Neuronal stem cell (in vitro differentiated cells): ENCODE measurements at regions not wholly inside any gene's neighbourhood (a gene's known extent, or its start where the extent isn't known, plus 50 kb on each side); places are given as distances from the start of the nearest gene placed in this dataset.
A peak's percentile ranks its signal among the peaks of the same experiment; 100 is the strongest.

ENCODE experiments used
- DNase-seq: peaks from one replicate; pipeline ENCODE4 v3.0.0-alpha.2; 2013; ENCODE audit warnings: low spot score
- H2AFZ ChIP-seq: one replicate; pipeline ENCODE4 v1.6.1; 2013; ENCODE audit warnings: mild to moderate bottlenecking, low read length, inconsistent platforms
- H2AK5ac ChIP-seq: 2 replicates; pipeline ENCODE4 v1.6.1; 2013; ENCODE audit warnings: low read depth, mild to moderate bottlenecking, inconsistent platforms, low read length, moderate library complexity, mixed read lengths
- H2BK120ac ChIP-seq: 2 replicates; pipeline ENCODE4 v1.6.1; 2013; ENCODE audit warnings: low read depth, mild to moderate bottlenecking, inconsistent platforms, low read length, moderate library complexity, mixed read lengths
- H2BK12ac ChIP-seq: one replicate; pipeline ENCODE4 v1.6.1; 2013; ENCODE audit warnings: low read length, inconsistent platforms
- H2BK15ac ChIP-seq: 2 replicates; pipeline ENCODE4 v1.6.1; 2013; ENCODE audit warnings: mild to moderate bottlenecking, low read length, inconsistent platforms, mixed read lengths
- H2BK5ac ChIP-seq: one replicate; pipeline ENCODE4 v1.6.1; 2013; ENCODE audit warnings: inconsistent platforms, mild to moderate bottlenecking, low read length, moderate library complexity
- H3K14ac ChIP-seq: one replicate; pipeline ENCODE4 v1.6.1; 2013; ENCODE audit warnings: low read length, inconsistent platforms
- H3K18ac ChIP-seq: 2 replicates; pipeline ENCODE4 v1.6.1; 2013; ENCODE audit warnings: low read length, inconsistent platforms
- H3K23ac ChIP-seq: 2 replicates; pipeline ENCODE4 v1.6.1; 2013; ENCODE audit warnings: low read depth, mild to moderate bottlenecking, mixed read lengths, low read length, inconsistent platforms; ENCODE audit not compliant: poor library complexity
- H3K27ac ChIP-seq: replicated peaks from 3 replicates; pipeline ENCODE4 v1.5.1; 2013; ENCODE audit warnings: low read length, inconsistent platforms
- H3K27me3 ChIP-seq, 3 experiments: 2 replicates each; pipeline ENCODE4 v1.6.1; 2013; ENCODE audit warnings: low read length in 3 of 3, mild to moderate bottlenecking in 2 of 3, inconsistent platforms in 1 of 3, low read depth in 1 of 3, mixed read lengths in 1 of 3, moderate library complexity in 1 of 3; ENCODE audit not compliant: control insufficient read depth in 3 of 3, insufficient read depth in 3 of 3
- H3K36me3 ChIP-seq, 2 donors: replicated peaks in 1 of 2; 2 replicates each; pipeline ENCODE4 v1.6.1; 2013; ENCODE audit warnings: low read length in 2 of 2; ENCODE audit not compliant: control insufficient read depth in 2 of 2, insufficient read depth in 2 of 2
- H3K4ac ChIP-seq: 2 replicates; pipeline ENCODE4 v1.6.1; 2013; ENCODE audit warnings: inconsistent platforms, mild to moderate bottlenecking, low read length, moderate library complexity
- H3K4me1 ChIP-seq, 2 donors: 1 replicate in 1 of 2; 2 replicates in 1 of 2; pipeline ENCODE4 v1.6.1; 2013; ENCODE audit warnings: low read length in 2 of 2, low read depth in 1 of 2; ENCODE audit not compliant: control insufficient read depth in 2 of 2, insufficient read depth in 1 of 2
- H3K4me2 ChIP-seq: one replicate; pipeline ENCODE4 v1.6.1; 2013; ENCODE audit warnings: mild to moderate bottlenecking, low read length, inconsistent platforms; ENCODE audit not compliant: insufficient read depth, poor library complexity, severe bottlenecking
- H3K4me3 ChIP-seq, 2 donors: 2 replicates each; pipeline ENCODE4 v1.5.1; 2013; ENCODE audit warnings: low read length in 2 of 2, mild to moderate bottlenecking in 2 of 2, inconsistent platforms in 1 of 2, moderate library complexity in 1 of 2
- H3K79me1 ChIP-seq: one replicate; pipeline ENCODE4 v1.6.1; 2013; ENCODE audit warnings: low read depth, mild to moderate bottlenecking, inconsistent platforms, low read length, moderate library complexity
- H3K9ac ChIP-seq: one replicate; pipeline ENCODE4 v1.6.1; 2013; ENCODE audit warnings: mild to moderate bottlenecking, low read depth, low read length, inconsistent platforms; ENCODE audit not compliant: poor library complexity
- H3K9me3 ChIP-seq, 2 donors: replicated peaks in 1 of 2; 2 replicates each; pipeline versions ENCODE3 to v1.6.1; 2013; ENCODE audit warnings: low read length in 2 of 2, mild to moderate bottlenecking in 2 of 2, inconsistent platforms in 1 of 2, low read depth in 1 of 2, mixed read lengths in 1 of 2, moderate library complexity in 1 of 2; ENCODE audit not compliant: control insufficient read depth in 2 of 2, insufficient read depth in 1 of 2
- H4K8ac ChIP-seq: one replicate; pipeline ENCODE4 v1.6.1; 2013; ENCODE audit warnings: low read depth, mild to moderate bottlenecking, inconsistent platforms, low read length, moderate library complexity
- H4K91ac ChIP-seq: one replicate; pipeline ENCODE4 v1.6.1; 2013; ENCODE audit warnings: low read length, low read depth, mild to moderate bottlenecking, inconsistent platforms; ENCODE audit not compliant: poor library complexity
- WGBS, 2 donors: extraction: QIAGEN DNeasy Blood & Tissue Kit; methylation state at CpG; one replicate each; pipeline ENCODE4 v1.1.7; 2013; ENCODE audit warnings: missing lambda C conversion rate in 2 of 2, mixed read lengths in 1 of 2; ENCODE audit not compliant: insufficient read length in 2 of 2, insufficient replicate concordance in 1 of 2; ENCODE audit errors: extremely low coverage in 2 of 2; 5-methylcytosine and 5-hydroxymethylcytosine counted together

GRCh38 chr9:111144741-111145140 lies 106.5 kb upstream of the LPAR1 start:
- H3K23ac ChIP-seq: no peak overlapping the region
- no peak overlapping the region for H2AFZ ChIP-seq
- no peak for DNase-seq
- H2BK5ac ChIP-seq: no peak overlapping the region
- no peak overlapping the region for H3K18ac ChIP-seq
- H2AK5ac ChIP-seq: no peak overlapping the region
- H2BK15ac ChIP-seq: no peak overlapping the region
- H3K4me3 ChIP-seq: no peak overlapping the region
- H3K36me3 ChIP-seq: no peaks in the 10 kb centered on the region
- no peak overlapping the region for H3K4me2 ChIP-seq
- peaks cover 0 to 1% of the 10 kb centered on the region in 2 donors for H3K9me3 ChIP-seq
- H3K27ac ChIP-seq: no peak overlapping the region
- no peak overlapping the region for H3K9ac ChIP-seq
- no peaks in the 10 kb centered on the region for H3K4me1 ChIP-seq
- no peak overlapping the region for H2BK120ac ChIP-seq
- no peaks in the 10 kb centered on the region for H3K79me1 ChIP-seq
- H4K8ac ChIP-seq: no peak overlapping the region
- H3K27me3 ChIP-seq: no peaks in the 10 kb centered on the region
- H4K91ac ChIP-seq: no peak overlapping the region
- H3K14ac ChIP-seq: no peak overlapping the region
- no peak overlapping the region for H3K4ac ChIP-seq
- WGBS, 2 donors: no CpG with 5 or more reads among the region's 3 CpGs
- H2BK12ac ChIP-seq: no peak overlapping the region

GRCh38 chr9:111136180-111136579 lies 97.9 kb upstream of the LPAR1 start:
- Histone ChIP-seq H2BK5ac (no peak overlapping the region), H2BK15ac (no peak overlapping the region), H3K4me1 (no peaks in the 10 kb centered on the region), H3K9ac (no peak overlapping the region), H2BK120ac (no peak overlapping the region), H3K4me2 (no peak overlapping the region), H3K14ac (no peak overlapping the region), H4K8ac (no peak overlapping the region), H3K9me3 (peaks cover 0 to 13% of the 10 kb centered on the region in 2 donors), H3K79me1 (no peaks in the 10 kb centered on the region), H2BK12ac (no peak overlapping the region), H3K27ac (no peak overlapping the region), H3K36me3 (no peaks in the 10 kb centered on the region), H2AFZ (no peak overlapping the region), H3K23ac (no peak overlapping the region), H3K4me3 (no peak overlapping the region), H2AK5ac (no peak overlapping the region), H4K91ac (no peak overlapping the region), H3K27me3 (no peaks in the 10 kb centered on the region), H3K18ac (no peak overlapping the region), H3K4ac (no peak overlapping the region)
- no CpG with 5 or more reads among the region's 2 CpGs for WGBS, 2 donors
- no peak for DNase-seq

GRCh38 chr9:111131211-111131610 lies 92.9 kb upstream of the LPAR1 start:
- Histone ChIP-seq H3K14ac (no peak overlapping the region), H3K4me1 (no peaks in the 10 kb centered on the region), H3K27me3 (no peaks in the 10 kb centered on the region), H3K4ac (no peak overlapping the region), H4K8ac (no peak overlapping the region), H3K9me3 (peaks cover 0 to 13% of the 10 kb centered on the region in 2 donors), H3K36me3 (no peaks in the 10 kb centered on the region), H3K4me2 (no peak overlapping the region), H3K27ac (no peak overlapping the region), H2BK15ac (no peak overlapping the region), H2BK5ac (no peak overlapping the region), H2BK12ac (no peak overlapping the region), H2AFZ (peak overlapping the region; percentile 13), H3K18ac (no peak overlapping the region), H4K91ac (no peak overlapping the region), H3K79me1 (no peaks in the 10 kb centered on the region), H3K9ac (no peak overlapping the region), H2AK5ac (no peak overlapping the region), H3K4me3 (no peak overlapping the region), H2BK120ac (no peak overlapping the region), H3K23ac (no peak overlapping the region)
- DNase-seq: no peak
- WGBS, 2 donors: no CpG with 5 or more reads among the region's 1 CpG

- no peak overlapping the region for H3K4ac ChIP-seq
- H3K14ac ChIP-seq: no peak overlapping the region
- no peak overlapping the region for H3K4me3 ChIP-seq
- H3K79me1 ChIP-seq: no peaks in the 10 kb centered on the region
- no peak overlapping the region for H2BK5ac ChIP-seq
- H3K27me3 ChIP-seq: no peaks in the 10 kb centered on the region
- H2BK15ac ChIP-seq: no peak overlapping the region
- no peak overlapping the region for H3K9ac ChIP-seq
- H3K9me3 ChIP-seq: peaks cover 0 to 4% of the 10 kb centered on the region in 2 donors
- H3K23ac ChIP-seq: no peak overlapping the region
- no peak overlapping the region for H3K4me2 ChIP-seq
- H4K8ac ChIP-seq: no peak overlapping the region
- no peak for DNase-seq
- H3K36me3 ChIP-seq: no peaks in the 10 kb centered on the region
- WGBS, 2 donors: no CpG with 5 or more reads among the region's 4 CpGs
- no peaks in the 10 kb centered on the region for H3K4me1 ChIP-seq
- H2AFZ ChIP-seq: no peak overlapping the region
- H4K91ac ChIP-seq: no peak overlapping the region
- no peak overlapping the region for H2AK5ac ChIP-seq
- no peak overlapping the region for H3K27ac ChIP-seq
- no peak overlapping the region for H3K18ac ChIP-seq
- H2BK12ac ChIP-seq: no peak overlapping the region
- H2BK120ac ChIP-seq: no peak overlapping the region
Measured at GRCh38 chr9:111120526-111120925, 82.3 kb upstream of the LPAR1 start.
